ENCODE measurements at regions not wholly inside any gene's neighbourhood (a gene's known extent, or its start where the extent isn't known, plus 50 kb on each side); places are given as distances from the start of the nearest gene placed in this dataset.

DNA sequence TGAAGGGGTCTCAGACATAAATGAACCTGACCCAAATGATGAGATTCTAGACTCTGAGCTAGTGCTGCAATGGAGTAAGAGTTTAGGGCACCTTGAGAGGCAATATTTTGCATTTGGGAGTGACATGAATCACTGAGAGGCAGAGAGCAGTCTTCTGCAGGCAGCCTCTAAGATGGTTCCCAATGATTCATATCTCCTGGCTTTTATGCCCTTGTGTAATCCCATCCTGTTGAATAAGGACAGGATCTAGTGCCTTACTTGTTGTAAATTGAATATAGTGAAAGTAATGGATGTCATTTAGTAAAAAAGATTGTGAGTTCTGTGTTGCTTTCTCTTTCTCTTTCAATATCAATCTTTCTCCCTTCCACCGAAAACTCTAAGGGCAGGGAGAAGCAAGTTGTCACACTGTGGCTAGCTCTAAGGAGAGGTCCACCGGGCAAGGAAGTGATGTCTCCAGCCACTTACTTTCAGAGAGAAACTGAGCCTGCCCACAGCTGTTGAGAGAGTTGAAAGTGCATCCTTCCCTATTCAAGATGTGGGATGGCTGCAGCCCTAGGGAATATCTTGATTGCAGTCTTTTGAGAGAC, 144.7 kb downstream of the TRIB2 start:
- no peak for DNase-seq (ENCODE audit: low spot score)
- CTCF ChIA-PET: no interaction called here
- no peak overlapping the region for H3K27ac ChIP-seq
- TF ChIP-seq, protein P1, sequence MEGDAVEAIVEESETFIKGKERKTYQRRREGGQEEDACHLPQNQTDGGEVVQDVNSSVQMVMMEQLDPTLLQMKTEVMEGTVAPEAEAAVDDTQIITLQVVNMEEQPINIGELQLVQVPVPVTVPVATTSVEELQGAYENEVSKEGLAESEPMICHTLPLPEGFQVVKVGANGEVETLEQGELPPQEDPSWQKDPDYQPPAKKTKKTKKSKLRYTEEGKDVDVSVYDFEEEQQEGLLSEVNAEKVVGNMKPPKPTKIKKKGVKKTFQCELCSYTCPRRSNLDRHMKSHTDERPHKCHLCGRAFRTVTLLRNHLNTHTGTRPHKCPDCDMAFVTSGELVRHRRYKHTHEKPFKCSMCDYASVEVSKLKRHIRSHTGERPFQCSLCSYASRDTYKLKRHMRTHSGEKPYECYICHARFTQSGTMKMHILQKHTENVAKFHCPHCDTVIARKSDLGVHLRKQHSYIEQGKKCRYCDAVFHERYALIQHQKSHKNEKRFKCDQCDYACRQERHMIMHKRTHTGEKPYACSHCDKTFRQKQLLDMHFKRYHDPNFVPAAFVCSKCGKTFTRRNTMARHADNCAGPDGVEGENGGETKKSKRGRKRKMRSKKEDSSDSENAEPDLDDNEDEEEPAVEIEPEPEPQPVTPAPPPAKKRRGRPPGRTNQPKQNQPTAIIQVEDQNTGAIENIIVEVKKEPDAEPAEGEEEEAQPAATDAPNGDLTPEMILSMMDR (conservative IDR thresholded peaks at IDR 0.05; ENCODE audit: low read depth): no peak
- POLR2A ChIA-PET (ENCODE audit: low non-redundant PET): no interaction called here

DNA sequence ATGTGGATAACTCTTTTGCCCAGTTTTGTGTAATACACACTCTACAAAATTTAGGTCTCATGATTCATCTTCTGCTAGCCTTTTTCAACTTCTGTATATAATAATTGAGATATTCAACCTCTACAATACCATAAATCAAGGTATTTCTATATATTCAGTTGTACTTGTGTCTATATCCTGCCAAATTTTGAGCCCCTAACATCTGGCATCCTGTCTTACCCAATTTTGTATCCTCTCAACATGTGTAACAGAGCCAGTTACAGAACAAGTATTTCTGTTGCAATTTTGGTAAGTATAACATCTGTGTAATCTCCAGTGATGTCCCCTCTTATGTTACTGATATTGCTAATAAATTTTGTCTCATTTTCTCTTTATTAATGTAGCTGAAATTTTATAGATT, 145.8 kb downstream of the TRIB2 start:
- POLR2A ChIA-PET (ENCODE audit: low non-redundant PET): no interaction called here
- CTCF ChIA-PET: no interaction called here
- no peak overlapping the region for H3K27ac ChIP-seq
- DNase-seq (ENCODE audit: low spot score): no peak
- TF ChIP-seq, protein P1 (conservative IDR thresholded peaks at IDR 0.05; ENCODE audit: low read depth): no peak

DNA sequence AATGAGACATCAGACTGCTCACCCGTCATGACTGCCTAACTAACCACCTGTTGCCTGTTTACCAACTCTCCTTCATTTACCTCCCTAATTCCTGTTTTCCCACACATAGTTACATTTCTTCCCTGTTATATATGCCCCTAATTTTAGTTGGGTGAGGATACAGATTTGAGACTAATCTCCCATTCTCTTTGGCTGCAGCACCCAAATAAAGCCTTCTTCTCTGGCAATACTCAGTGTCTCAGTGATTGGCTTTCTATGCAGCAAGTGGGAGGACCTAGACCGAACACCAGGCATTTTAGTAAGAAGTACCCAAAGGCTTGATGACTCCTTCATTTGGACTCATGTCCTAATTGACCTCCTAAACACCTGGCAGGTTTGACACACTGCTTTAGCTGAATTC, 147.2 kb downstream of the TRIB2 start:
- DNase-seq (ENCODE audit: low spot score): no peak
- TF ChIP-seq, protein P1 (conservative IDR thresholded peaks at IDR 0.05; ENCODE audit: low read depth): no peak
- CTCF ChIA-PET: no interaction called here
- POLR2A ChIA-PET (ENCODE audit: low non-redundant PET): no interaction called here
- H3K27ac ChIP-seq: no peak overlapping the region

DNA sequence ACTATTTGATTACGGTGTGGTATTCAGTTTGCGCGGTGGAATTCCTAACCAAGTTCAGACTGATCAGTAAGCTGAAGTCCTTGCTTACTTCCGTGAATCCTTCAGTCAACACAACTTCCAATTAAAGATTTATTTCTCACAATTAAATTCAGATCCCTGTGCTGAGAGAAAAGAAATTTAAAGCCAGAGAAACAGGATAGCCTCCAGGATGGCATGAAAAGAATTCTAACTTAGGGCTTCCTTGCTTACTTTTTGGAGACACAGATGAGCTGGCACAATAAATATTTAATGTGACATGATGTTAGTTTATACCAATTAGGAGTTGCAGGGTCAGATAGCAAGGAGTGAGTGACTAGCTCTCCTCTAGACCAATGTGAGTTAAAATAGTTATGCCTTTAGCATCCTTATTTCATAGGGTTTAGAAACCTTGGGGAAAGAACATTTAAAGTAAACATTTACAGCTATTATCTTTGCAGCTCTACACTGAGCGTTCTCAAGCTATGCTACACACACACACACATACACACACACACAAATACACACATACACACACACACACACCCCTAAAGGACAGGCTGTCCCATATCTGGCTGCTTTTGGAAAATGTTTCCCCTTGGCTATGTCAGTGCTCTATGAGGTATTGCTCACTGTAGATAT, 151.0 kb downstream of the TRIB2 start:
- TF ChIP-seq, protein P1 (conservative IDR thresholded peaks at IDR 0.05; ENCODE audit: low read depth): no peak
- no peak for DNase-seq (ENCODE audit: low spot score)
- POLR2A ChIA-PET (ENCODE audit: low non-redundant PET): no interaction called here
- CTCF ChIA-PET: no interaction called here
- no peak overlapping the region for H3K27ac ChIP-seq

DNA sequence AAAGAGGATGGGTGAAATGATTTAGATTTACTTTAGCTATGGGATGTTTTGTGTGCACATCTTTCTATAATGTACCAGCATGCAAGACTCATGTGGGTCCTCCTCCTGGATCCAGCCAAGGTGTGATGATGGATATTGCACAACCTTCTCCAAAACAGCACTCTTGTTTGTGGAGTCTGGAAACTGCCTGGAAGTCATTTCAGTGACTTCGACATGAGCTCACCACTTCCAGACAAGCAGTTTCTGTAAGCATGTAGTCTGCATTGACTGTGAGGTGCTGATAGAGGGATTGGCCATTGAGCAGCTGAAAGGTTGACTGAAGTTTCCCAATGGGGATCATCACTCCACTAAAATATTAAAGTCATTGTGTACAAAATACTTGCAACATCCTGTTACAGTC, 154.0 kb downstream of the TRIB2 start:
- no peak overlapping the region for H3K27ac ChIP-seq
- TF ChIP-seq, protein P1 (conservative IDR thresholded peaks at IDR 0.05; ENCODE audit: low read depth): no peak
- POLR2A ChIA-PET (ENCODE audit: low non-redundant PET): no interaction called here
- CTCF ChIA-PET: no interaction called here
- no peak for DNase-seq (ENCODE audit: low spot score)

DNA sequence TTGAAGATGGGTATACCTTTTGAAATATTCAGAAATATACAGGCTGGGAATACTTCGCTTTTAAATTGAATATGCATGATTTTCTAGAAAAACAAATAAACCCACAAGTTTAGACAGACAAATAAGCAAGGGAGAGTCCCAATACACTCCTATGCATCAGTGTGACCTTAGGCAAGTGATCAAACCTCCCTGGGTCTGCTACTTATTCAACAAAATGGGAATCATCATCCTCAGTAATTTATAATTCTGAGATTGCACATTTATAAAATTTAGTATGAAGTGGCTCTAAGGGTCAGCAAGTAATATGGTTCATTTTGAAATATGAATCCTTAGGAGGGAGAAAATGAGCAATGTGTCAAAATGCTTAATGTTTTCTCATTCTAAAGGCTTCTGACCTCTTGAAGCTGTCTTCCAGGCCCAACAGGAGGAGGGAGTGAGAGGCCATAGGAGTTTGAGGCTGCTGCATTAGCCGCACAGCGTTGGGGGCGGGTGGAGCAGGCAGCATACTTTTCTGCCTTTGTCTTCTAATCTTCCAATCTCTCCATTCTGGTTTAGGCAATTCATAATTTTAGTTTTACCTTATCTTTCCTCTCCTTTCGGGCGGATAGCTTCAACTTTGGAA, 155.1 kb downstream of the TRIB2 start:
- no peak for DNase-seq (ENCODE audit: low spot score)
- CTCF ChIA-PET: no interaction called here
- no peak overlapping the region for H3K27ac ChIP-seq
- TF ChIP-seq, protein P1 (conservative IDR thresholded peaks at IDR 0.05; ENCODE audit: low read depth): no peak
- POLR2A ChIA-PET (ENCODE audit: low non-redundant PET): no interaction called here

Measured in RWPE1 (cell line).